Panc1 (cell line): ENCODE measurements at regions not wholly inside any gene's neighbourhood (a gene's known extent, or its start where the extent isn't known, plus 50 kb on each side); places are given as distances from the start of the nearest gene placed in this dataset.

Experiments
- ATAC-seq: fragments of 200-7000 bp; cut with Tn5 transposase; 2 replicates; pipeline ENCODE4 v1.9.1; 2020; ENCODE audit warnings: mild to moderate bottlenecking, moderate library complexity
- BruUV-seq: library from RNA; stranded (reverse); fragments of 400-500 nt; replicated peaks from 2 replicates; lab custom pipeline; 2021; lab: Mats Ljungman, UMichigan
- CTCF ChIA-PET: fragments of 300-600 bp; sonication (Branson Sonifier 250); formaldehyde crosslinking; loops from one replicate; lab custom pipeline; 2022; ENCODE audit warnings: antibody characterized with exemption; lab: Charles Lee
- POLR2A ChIA-PET: fragments of 300-600 bp; sonication (Branson Sonifier 250); formaldehyde crosslinking; loops from one replicate; lab custom pipeline; 2022; ENCODE audit warnings: antibody characterized with exemption; lab: Charles Lee
- DNase-seq: peaks from one replicate; pipeline ENCODE4 v3.0.0-alpha.2; 2010; ENCODE audit warnings: low read depth, low spot score
- H3K27ac ChIP-seq: 2 replicates; pipeline ENCODE4 v1.5.1; 2011; ENCODE audit warnings: mild to moderate bottlenecking, low read length, inconsistent platforms
- H3K27me3 ChIP-seq: fragments of 200-500 bp; sonication (Bioruptor generic); 2 replicates; pipeline ENCODE4 v1.6.0; 2014; ENCODE audit warnings: low read length, inconsistent platforms; ENCODE audit not compliant: control insufficient read depth, insufficient read depth
- H3K36me3 ChIP-seq: fragments of 200-500 bp; sonication (Bioruptor generic); 2 replicates; pipeline ENCODE4 v1.5.1; 2014; ENCODE audit warnings: inconsistent platforms, mild to moderate bottlenecking, low read length, moderate library complexity; ENCODE audit not compliant: control insufficient read depth, insufficient read depth
- H3K4me1 ChIP-seq: 2 replicates; pipeline ENCODE4 v1.5.1; 2011; ENCODE audit warnings: inconsistent platforms, mild to moderate bottlenecking, low read length, moderate library complexity; ENCODE audit not compliant: control insufficient read depth, insufficient read depth
- H3K4me3 ChIP-seq, 2 experiments: 2 replicates each; pipeline ENCODE4 v1.5.1; 2011 to 2012; ENCODE audit warnings: low read depth in 2 of 2, low read length in 2 of 2, mild to moderate bottlenecking in 2 of 2, inconsistent platforms in 1 of 2, moderate library complexity in 1 of 2
- H3K9me3 ChIP-seq: fragments of 200-500 bp; sonication (Bioruptor generic); 2 replicates; pipeline ENCODE4 v1.5.1; 2014; ENCODE audit warnings: low read depth, mild to moderate bottlenecking, inconsistent platforms, low read length, moderate library complexity; ENCODE audit not compliant: control insufficient read depth, insufficient read depth
- POLR2AphosphoS5 ChIP-seq: IDR thresholded peaks from 2 replicates; pipeline ENCODE4 v1.6.1; 2012; ENCODE audit warnings: mild to moderate bottlenecking, low read depth, low read length, moderate library complexity
- SIN3A ChIP-seq: IDR thresholded peaks from 2 replicates; pipeline ENCODE4 v1.6.1; 2012; ENCODE audit warnings: low read depth, mild to moderate bottlenecking, low read length, moderate library complexity, borderline replicate concordance; ENCODE audit not compliant: insufficient read depth
- TCF7L2 ChIP-seq: IDR thresholded peaks from 2 replicates; pipeline ENCODE4 v1.6.1; 2011; ENCODE audit warnings: mild to moderate bottlenecking, low read depth, low read length, inconsistent platforms
- in situ Hi-C: cut with HindIII; loops from 2 replicates; pipeline ENCODE4 v1.10.0; 2016; ENCODE audit warnings: low sequenced_read_pairs, low pct_unique_long_range_greater_than_20kb
- intact Hi-C: fragments of 100-400 bp; cut with micrococcal nuclease; formaldehyde crosslinking; loops from one replicate; pipeline ENCODE4 v1.10.0; 2022; ENCODE audit not compliant: unreplicated experiment
- TF ChIP-seq, protein P1 (sequence below): fragments of 450-650 bp; IDR thresholded peaks from 2 replicates; pipeline ENCODE4 v1.5.1; 2017; ENCODE audit warnings: mild to moderate bottlenecking
- TF ChIP-seq, protein P2 (sequence below), 2 experiments: IDR thresholded peaks; 2 replicates each; pipeline ENCODE4 v1.6.1; 2011 to 2012; ENCODE audit warnings: low read depth in 2 of 2, control low read depth in 1 of 2, low read length in 1 of 2, mild to moderate bottlenecking in 1 of 2, moderate library complexity in 1 of 2; ENCODE audit not compliant: insufficient read depth in 1 of 2

DNA sequence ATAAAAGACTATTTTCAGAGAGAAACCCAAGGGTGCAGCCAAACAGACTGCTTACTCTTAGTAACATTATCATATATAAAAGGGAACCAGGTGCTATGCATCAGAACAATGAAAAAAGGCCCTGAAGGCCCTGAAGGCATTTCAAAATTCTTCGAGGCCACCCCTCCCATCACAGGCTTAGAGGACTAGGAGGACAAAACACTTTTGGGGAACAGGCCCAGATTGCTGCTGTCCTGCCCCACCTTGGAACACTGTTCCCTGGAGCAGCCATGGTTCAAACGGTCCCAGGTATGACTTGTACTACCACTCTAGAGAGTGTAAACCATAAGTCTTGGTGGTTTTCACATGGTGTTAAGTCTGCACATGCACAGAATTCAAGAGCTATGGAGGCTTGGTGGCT lies 2183.1 kb upstream of the CELF4 start:
- Histone ChIP-seq H3K9me3 (no peaks in the 10 kb centered on the region), H3K27ac (no peak overlapping the region), H3K36me3 (no peaks in the 10 kb centered on the region), H3K4me3 (no peak overlapping the region), H3K4me1 (no peaks in the 10 kb centered on the region), H3K27me3 (no peaks in the 10 kb centered on the region)
- TF ChIP-seq, protein P1, sequence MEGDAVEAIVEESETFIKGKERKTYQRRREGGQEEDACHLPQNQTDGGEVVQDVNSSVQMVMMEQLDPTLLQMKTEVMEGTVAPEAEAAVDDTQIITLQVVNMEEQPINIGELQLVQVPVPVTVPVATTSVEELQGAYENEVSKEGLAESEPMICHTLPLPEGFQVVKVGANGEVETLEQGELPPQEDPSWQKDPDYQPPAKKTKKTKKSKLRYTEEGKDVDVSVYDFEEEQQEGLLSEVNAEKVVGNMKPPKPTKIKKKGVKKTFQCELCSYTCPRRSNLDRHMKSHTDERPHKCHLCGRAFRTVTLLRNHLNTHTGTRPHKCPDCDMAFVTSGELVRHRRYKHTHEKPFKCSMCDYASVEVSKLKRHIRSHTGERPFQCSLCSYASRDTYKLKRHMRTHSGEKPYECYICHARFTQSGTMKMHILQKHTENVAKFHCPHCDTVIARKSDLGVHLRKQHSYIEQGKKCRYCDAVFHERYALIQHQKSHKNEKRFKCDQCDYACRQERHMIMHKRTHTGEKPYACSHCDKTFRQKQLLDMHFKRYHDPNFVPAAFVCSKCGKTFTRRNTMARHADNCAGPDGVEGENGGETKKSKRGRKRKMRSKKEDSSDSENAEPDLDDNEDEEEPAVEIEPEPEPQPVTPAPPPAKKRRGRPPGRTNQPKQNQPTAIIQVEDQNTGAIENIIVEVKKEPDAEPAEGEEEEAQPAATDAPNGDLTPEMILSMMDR = no peak
- TF ChIP-seq POLR2AphosphoS5 (no peak), SIN3A (no peak), TCF7L2 (no peak)
- TF ChIP-seq, protein P2, sequence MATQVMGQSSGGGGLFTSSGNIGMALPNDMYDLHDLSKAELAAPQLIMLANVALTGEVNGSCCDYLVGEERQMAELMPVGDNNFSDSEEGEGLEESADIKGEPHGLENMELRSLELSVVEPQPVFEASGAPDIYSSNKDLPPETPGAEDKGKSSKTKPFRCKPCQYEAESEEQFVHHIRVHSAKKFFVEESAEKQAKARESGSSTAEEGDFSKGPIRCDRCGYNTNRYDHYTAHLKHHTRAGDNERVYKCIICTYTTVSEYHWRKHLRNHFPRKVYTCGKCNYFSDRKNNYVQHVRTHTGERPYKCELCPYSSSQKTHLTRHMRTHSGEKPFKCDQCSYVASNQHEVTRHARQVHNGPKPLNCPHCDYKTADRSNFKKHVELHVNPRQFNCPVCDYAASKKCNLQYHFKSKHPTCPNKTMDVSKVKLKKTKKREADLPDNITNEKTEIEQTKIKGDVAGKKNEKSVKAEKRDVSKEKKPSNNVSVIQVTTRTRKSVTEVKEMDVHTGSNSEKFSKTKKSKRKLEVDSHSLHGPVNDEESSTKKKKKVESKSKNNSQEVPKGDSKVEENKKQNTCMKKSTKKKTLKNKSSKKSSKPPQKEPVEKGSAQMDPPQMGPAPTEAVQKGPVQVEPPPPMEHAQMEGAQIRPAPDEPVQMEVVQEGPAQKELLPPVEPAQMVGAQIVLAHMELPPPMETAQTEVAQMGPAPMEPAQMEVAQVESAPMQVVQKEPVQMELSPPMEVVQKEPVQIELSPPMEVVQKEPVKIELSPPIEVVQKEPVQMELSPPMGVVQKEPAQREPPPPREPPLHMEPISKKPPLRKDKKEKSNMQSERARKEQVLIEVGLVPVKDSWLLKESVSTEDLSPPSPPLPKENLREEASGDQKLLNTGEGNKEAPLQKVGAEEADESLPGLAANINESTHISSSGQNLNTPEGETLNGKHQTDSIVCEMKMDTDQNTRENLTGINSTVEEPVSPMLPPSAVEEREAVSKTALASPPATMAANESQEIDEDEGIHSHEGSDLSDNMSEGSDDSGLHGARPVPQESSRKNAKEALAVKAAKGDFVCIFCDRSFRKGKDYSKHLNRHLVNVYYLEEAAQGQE (IDR thresholded peaks at IDR 0.05; ENCODE audit: insufficient read depth in 1 of 2, low read depth in 2 of 2, low read length in 1 of 2) = no peak
- BruUV-seq = no TSS peak
- DNase-seq = no peak
- POLR2A ChIA-PET = no interaction called here
- CTCF ChIA-PET = no interaction called here
- no peak for ATAC-seq
- intact Hi-C loops (no loop called here), in situ Hi-C loops (no loop called here)

DNA sequence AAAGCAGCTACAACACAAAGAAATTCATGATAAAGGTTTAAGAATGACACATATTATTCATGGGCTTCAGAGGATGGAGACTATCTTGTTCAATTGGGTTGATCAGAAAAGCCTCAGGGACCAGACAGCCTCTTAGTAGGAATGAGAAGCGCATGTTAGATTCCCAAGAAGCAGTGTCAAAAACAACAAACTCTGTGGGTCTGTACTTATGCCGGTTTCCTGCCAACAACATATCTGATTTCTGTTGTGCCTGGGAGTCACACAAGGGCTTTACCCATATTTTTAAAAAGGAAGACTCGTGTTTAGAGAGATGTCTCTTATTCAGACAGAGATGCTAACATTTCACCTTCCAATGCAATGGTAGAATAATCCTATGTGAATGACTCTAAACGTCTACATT lies 2180.6 kb upstream of the CELF4 start:
- H3K27me3 ChIP-seq = no peaks in the 10 kb centered on the region
- H3K36me3 ChIP-seq = no peaks in the 10 kb centered on the region
- ChIA-PET CTCF (no interaction called here), POLR2A (no interaction called here)
- no peaks in the 10 kb centered on the region for H3K9me3 ChIP-seq
- intact Hi-C loops (no loop called here), in situ Hi-C loops (no loop called here)
- H3K27ac ChIP-seq = no peak overlapping the region
- no peak for DNase-seq
- BruUV-seq = no TSS peak
- H3K4me1 ChIP-seq = no peaks in the 10 kb centered on the region
- H3K4me3 ChIP-seq = no peak overlapping the region
- no peak for ATAC-seq
- TF ChIP-seq, protein P2 (IDR thresholded peaks at IDR 0.05; ENCODE audit: insufficient read depth in 1 of 2, low read depth in 2 of 2, low read length in 1 of 2) = no peak
- TF ChIP-seq SIN3A = no peak
- no peak for TF ChIP-seq TCF7L2
- no peak for TF ChIP-seq POLR2AphosphoS5
- TF ChIP-seq, protein P1 = no peak
